Stimulated activated CD4-positive, alpha-beta T cell treated with anti-CD3 and anti-CD28 coated beads, TNF-alpha, amount 100 ng/mL, for 24 hours (primary cell): ENCODE measurements at regions not wholly inside any gene's neighbourhood (a gene's known extent, or its start where the extent isn't known, plus 50 kb on each side); places are given as distances from the start of the nearest gene placed in this dataset.

Source experiments
- DNase-seq, 3 experiments: peaks; one replicate each; pipeline ENCODE4 v3.0.0-alpha.2; 2020; ENCODE audit warnings: low read depth in 3 of 3

DNA sequence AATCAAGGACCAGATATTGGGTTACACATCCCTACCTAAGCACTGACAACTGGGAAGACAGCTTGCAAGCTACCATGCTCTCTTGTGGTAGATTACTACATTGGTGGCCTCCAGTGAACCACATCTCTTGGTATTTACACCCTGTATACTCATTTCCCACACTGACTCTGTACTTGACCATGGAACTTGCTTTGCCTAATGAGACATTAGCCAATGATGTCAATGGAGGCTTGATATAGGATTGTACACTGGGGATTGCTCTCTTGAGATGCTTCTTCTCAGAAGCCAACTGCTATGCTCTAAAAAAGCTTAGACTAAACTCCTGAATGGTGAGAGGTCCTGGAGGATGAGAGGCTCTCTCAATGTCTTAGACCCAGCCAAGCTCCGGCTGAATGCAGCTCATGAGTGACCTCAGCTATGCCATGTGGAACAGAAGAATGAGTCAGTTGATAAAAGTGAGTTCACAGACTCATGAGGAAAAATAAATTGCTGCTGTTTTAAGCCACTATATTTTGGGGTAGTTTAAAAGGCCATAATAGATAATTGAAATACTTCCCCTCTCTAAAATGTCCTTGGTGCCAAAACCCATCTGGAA lies 61.5 kb upstream of the GALNT15 start:
- DNase-seq: no peak

DNA sequence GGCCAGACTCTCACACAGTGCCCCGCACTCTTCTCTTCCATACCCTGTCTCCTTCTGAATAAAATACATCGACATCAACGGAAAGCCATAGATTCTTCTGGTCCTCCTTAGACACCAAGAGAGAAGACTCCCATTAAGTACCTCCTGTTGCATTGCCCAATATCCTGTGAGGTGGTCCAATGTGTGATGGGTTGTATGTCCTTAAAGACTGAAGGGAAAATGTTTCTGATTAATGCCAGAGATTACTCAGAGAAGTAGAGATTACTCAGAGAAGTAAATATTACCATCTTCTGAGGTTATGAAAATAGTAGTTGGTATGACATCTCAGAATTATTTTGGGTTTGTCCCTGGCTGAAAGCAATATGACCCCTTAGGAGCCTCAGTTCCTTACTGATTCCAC lies 60.8 kb upstream of the GALNT15 start:
- DNase-seq: no peak

- DNase-seq: no peak
Observed at GRCh38 chr3:16114429-16114828, 60.1 kb upstream of the GALNT15 start.

- no peak for DNase-seq
Observed at GRCh38 chr3:16114930-16115329, 59.5 kb upstream of the GALNT15 start.

DNA sequence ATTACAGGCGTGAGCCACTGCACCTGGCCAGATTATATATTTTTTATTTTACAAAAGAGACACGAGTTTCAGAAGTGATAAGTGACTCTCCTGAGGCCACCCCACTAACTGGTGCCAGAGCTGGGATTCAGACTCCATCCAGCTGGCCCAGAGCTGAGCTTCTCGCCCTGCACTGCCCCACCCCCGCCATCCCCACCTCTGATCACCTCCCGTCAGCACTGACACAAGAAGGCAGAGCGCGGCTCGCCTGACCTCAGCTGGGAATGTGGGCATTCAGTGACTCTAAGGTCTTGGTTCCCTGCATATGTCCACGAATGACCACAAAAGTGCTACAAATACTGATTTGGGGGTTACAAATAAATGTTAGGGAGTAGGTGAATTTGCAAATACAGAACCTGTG lies 56.1 kb upstream of the GALNT15 start:
- DNase-seq: no peak

DNA sequence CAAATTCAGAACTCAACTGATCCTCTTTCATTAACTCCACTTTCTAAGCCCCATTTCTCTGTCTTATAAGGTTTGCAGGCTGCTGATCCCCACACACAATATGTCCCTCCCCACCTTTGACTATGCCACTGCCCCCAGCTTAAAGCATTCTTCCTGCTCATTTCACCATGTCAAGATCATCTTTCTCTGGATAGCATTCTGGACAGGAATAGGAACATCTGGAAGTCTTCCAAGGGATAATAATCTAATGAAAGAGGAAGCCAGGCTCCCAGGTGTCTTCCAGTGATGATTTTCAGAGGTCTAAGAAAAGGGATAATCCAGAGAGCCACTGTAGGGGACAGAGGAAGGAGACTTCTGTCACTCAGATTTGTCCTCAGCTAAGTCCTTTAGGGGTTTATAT lies 54.6 kb upstream of the GALNT15 start:
- no peak for DNase-seq

GRCh38 chr3:16121391-16121790 lies 53.1 kb upstream of the GALNT15 start:
- DNase-seq: no peak

- DNase-seq: no peak
Observed at GRCh38 chr3:16122155-16122554, 52.3 kb upstream of the GALNT15 start.

DNA sequence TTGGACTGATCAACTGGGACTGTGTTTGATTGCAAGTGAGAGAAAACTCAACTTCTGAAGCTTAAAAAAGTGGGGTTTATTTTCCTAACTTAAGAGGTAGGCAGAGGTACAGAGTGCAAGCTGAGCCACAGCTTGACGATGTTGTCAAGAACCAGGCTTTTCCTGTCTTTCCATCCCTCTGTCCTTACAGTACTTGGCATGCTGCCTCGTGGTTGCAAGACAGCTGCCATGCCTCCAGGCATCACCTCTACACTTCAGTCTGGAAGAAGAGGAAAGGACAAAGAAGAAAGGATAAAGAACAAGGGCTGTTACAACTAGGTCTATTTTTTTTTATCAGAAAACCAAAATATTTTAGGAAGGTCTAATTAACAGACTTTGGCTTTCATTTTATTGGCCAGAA lies 51.8 kb upstream of the GALNT15 start:
- DNase-seq: no peak

DNA sequence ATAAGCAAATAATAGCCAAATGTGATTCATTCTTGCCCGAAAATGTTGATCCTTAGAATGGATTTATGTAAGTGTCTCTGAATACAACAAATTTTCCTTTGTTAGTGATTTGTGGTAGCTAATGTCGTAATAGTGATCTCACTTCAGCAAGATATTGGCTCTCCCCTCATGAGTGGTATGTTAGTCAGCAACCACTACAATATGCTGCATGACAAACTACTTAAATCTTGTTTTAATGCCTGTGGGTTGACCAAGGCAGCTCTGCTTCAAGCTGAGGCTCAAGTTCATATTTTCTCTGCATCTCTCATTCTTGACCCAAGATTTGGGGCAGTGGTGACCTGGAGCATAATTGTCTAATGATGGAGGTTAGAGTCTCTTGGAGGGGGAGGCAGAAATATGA lies 49.8 kb upstream of the GALNT15 start:
- DNase-seq: no peak
